GM12801 (cell line): ENCODE measurements at regions not wholly inside any gene's neighbourhood (a gene's known extent, or its start where the extent isn't known, plus 50 kb on each side); places are given as distances from the start of the nearest gene placed in this dataset.

Experiments used
- TF ChIP-seq, protein P1 (sequence below): IDR thresholded peaks from one replicate; pipeline ENCODE4 v1.5.1; 2011; ENCODE audit warnings: control low read depth; ENCODE audit not compliant: insufficient read length; ENCODE audit errors: extremely low read depth

DNA sequence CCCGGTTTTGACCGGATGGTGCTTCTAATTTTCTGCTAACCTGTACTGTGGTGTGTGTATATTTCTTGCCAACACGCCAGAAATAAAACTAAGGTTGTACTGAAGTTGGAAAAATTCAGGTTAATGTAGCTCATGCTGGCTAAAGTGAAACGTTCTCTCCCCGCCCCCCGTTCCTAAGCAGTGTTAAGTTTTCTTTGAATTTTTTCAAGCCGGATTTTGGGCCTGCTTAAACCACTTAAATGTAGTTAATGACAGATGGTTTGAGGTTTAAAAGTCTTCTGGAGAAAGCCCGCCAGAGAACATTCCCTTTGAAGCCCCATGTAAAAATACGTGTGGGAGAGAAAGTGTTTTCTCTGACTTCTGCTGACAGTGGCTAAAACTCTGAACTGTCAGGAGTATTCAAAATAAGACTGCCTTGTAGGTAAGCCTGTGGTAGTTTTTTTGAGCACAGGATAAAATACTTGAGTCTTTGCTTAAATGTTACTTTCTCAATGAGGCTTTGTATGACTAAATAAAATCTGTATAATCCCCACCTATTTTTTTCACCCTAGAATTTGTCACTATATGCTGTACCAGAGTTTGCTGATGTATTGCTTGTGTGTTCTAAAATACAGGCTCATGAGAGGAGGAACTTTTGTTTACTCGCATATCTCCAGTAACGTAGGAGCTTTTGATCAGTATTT is 101.3 kb downstream of the OR2B2 start:
- TF ChIP-seq, protein P1, sequence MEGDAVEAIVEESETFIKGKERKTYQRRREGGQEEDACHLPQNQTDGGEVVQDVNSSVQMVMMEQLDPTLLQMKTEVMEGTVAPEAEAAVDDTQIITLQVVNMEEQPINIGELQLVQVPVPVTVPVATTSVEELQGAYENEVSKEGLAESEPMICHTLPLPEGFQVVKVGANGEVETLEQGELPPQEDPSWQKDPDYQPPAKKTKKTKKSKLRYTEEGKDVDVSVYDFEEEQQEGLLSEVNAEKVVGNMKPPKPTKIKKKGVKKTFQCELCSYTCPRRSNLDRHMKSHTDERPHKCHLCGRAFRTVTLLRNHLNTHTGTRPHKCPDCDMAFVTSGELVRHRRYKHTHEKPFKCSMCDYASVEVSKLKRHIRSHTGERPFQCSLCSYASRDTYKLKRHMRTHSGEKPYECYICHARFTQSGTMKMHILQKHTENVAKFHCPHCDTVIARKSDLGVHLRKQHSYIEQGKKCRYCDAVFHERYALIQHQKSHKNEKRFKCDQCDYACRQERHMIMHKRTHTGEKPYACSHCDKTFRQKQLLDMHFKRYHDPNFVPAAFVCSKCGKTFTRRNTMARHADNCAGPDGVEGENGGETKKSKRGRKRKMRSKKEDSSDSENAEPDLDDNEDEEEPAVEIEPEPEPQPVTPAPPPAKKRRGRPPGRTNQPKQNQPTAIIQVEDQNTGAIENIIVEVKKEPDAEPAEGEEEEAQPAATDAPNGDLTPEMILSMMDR: no peak

DNA sequence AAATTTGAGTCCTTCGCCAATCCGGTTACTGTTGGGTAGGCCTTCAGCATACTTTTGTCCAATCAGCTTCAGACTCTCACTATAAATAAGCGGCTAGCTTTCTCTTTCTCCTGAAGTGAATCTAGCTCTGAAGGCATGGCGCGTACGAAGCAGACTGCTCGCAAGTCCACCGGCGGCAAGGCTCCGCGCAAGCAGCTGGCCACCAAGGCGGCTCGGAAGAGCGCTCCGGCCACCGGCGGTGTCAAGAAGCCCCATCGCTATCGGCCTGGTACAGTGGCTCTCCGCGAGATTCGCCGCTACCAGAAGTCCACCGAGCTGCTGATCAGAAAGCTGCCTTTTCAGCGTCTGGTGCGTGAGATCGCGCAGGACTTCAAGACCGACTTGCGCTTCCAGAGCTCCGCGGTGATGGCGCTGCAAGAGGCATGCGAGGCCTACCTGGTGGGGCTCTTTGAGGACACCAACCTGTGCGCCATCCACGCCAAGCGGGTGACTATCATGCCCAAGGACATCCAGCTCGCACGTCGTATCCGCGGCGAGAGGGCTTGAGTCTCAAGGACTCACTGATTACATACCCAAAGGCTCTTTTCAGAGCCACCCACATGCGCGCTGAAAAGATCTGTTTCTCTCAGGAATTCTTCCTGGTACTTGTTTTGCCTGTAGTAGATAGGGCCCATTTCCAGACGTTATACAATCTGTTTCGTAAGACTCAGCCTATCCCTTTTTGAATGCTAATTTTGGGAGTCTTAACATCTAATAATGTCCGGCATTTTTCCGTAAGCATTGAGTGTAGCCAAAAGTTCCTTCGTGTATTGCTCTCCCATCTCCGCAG is 102.0 kb downstream of the OR2B2 start:
- TF ChIP-seq, protein P1: no peak

DNA sequence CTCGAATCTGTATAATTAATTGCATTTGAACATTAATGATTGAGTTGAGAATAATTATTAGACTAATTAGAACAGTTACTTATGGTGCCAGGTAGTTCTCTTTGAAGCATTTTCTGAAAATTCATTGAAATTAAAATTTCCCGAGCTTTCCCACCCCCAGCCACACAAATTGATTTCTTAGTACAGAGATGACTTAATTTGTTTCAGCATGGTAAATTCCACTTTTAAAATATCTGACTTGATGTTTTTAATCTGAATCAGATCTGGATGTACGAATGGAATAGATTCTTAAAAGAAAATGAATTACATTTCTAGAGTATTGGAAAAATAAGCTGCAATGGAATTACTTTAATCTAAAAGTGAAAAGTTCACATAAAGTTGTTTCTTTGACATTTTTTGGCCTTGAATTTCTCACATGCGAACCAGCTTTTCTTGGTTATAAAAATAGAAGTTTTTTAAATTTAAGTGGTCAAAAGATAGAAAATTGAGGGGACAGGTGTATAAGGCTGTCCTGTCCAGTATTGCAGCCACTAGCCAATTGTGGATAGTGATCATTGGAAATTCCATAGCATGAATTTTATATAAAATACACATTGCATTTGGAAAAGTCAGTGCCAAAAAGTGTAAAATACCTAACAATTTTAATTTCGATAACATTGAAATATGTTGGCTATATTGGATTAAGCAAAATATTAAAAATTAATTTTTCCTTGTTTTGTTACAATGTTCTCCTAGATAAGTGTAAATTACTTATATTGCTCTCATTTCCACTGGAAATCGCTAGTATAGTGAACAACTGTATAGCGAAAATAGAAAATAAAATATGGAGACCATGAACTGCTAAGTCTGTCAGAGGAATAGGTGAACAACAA is 102.9 kb downstream of the OR2B2 start:
- TF ChIP-seq, protein P1: no peak

- TF ChIP-seq, protein P1: no peak
These were observed 105.2 kb downstream of the OR2B2 start for GRCh38 chr6:27806981-27807440.

- TF ChIP-seq, protein P1: no peak
These were observed 106.8 kb downstream of the OR2B2 start for GRCh38 chr6:27805347-27805746.

DNA sequence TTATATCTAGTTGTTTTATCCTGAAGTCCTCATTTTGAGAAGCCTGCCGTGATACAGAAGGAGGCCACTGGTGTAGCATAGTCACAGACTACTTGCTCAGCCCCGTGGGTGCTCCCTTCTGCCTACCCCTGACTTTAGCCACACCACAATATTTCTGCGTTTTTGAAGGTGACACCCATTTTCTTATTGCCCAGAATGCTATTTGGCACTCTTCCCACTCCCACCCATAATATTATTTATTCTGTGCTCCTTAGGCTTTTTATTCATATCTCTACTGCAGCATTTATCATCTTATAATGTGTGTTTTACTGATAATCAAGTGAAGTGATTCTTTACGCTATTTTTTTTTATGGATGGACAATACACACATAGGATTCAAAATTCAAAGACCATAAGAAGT is 107.3 kb downstream of the OR2B2 start:
- TF ChIP-seq, protein P1: no peak
